ENCODE measurements at regions not wholly inside any gene's neighbourhood (a gene's known extent, or its start where the extent isn't known, plus 50 kb on each side); places are given as distances from the start of the nearest gene placed in this dataset.

DNA sequence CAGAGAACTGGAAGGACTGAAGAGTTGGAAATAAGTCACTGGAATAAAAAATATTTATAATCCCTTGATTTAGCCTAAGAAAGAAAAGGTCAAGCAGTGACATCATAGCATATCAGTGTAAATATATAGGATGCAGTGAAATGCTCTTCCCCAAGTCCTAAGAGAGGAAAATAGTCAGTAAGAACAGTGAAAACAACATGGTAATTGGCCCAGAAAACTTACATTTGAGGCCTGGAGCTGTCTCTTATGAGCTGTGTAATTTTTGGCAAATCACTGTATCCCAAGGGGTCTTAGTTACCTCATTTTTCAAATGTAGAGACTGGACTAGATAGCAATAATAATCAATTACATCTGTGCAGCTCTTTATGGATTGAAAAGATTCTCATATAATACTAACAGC, 255.7 kb upstream of the AR start:
- H3K27ac Mint-ChIP-seq = no peak overlapping the region
- no peaks in the 10 kb centered on the region for H3K4me1 Mint-ChIP-seq
- TF ChIP-seq, protein P1, sequence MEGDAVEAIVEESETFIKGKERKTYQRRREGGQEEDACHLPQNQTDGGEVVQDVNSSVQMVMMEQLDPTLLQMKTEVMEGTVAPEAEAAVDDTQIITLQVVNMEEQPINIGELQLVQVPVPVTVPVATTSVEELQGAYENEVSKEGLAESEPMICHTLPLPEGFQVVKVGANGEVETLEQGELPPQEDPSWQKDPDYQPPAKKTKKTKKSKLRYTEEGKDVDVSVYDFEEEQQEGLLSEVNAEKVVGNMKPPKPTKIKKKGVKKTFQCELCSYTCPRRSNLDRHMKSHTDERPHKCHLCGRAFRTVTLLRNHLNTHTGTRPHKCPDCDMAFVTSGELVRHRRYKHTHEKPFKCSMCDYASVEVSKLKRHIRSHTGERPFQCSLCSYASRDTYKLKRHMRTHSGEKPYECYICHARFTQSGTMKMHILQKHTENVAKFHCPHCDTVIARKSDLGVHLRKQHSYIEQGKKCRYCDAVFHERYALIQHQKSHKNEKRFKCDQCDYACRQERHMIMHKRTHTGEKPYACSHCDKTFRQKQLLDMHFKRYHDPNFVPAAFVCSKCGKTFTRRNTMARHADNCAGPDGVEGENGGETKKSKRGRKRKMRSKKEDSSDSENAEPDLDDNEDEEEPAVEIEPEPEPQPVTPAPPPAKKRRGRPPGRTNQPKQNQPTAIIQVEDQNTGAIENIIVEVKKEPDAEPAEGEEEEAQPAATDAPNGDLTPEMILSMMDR (IDR thresholded peaks at IDR 0.05; ENCODE audit: unreplicated experiment) = no peak
- no peaks in the 10 kb centered on the region for H3K27me3 Mint-ChIP-seq (ENCODE audit: low read depth)
- DNase-seq (ENCODE audit: low spot score in 2 of 2, unreplicated experiment in 2 of 2) = no peak
- H3K36me3 Mint-ChIP-seq = no peaks in the 10 kb centered on the region
- peaks cover 16% of the 10 kb centered on the region for H3K9me3 Mint-ChIP-seq
- no peak overlapping the region for H3K4me3 Mint-ChIP-seq

DNA sequence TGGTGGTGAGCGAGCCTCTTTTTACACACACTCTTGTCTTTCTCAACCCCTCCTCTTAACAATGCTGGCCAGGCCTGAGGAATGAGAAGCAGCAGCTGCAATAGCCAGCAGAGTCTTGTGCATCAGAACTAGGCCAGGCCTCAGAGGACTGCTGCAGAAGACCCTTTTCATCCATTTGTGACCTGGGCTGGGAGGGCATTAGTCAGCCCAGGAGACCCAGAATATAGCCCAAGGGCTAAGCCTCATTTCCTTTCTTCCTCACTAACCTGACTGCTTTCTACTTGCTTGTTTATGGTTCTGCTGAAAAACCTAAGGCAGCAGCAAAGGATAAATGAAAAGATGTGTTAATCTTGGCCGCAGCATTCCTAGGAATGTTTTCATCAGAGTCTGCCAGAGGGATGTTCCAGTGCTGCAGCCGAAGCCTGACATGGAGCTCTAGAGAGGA, 254.7 kb upstream of the AR start:
- peaks cover 9% of the 10 kb centered on the region for H3K9me3 Mint-ChIP-seq
- no peaks in the 10 kb centered on the region for H3K4me1 Mint-ChIP-seq
- H3K27me3 Mint-ChIP-seq (ENCODE audit: low read depth) = no peaks in the 10 kb centered on the region
- no peak overlapping the region for H3K4me3 Mint-ChIP-seq
- H3K27ac Mint-ChIP-seq = no peak overlapping the region
- TF ChIP-seq, protein P1 (IDR thresholded peaks at IDR 0.05; ENCODE audit: unreplicated experiment) = no peak
- no peak for DNase-seq (ENCODE audit: low spot score in 2 of 2, unreplicated experiment in 2 of 2)
- H3K36me3 Mint-ChIP-seq = no peaks in the 10 kb centered on the region

DNA sequence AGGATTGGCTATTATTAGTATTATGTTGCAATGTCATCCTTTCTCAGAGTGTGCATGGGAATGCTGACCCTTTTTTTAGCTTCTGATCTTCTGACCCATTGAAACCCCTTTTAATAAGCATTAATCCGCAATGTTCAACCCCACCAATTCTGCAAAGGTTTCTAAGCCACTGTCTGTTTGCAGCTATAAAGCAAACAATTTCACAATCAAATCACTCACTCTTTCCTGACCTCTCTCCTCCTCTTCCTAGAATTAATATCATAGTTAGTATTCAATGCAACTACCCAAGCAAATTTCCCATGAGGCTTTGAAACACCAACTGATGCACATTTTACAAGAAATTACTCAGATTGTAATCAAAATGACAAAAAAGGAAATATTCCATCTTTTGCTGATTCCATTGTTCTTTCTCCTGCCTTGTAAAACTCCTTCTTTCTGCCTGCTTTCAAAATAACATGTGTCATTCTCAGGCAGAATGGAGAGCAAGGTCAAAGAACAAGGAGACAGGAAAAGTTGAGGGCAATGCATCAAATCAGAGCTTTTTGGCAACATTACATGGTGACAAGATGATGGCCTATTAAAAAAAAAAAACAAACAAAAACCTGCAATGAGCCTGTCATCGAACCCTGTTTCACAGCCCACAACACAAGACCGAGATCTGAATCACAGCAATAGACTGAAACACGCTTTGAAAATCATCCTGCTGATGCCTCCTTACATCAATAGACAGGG, 253.2 kb upstream of the AR start:
- Mint-ChIP-seq H3K9me3 (peaks cover 11% of the 10 kb centered on the region), H3K4me1 (no peaks in the 10 kb centered on the region), H3K36me3 (no peaks in the 10 kb centered on the region), H3K4me3 (no peak overlapping the region), H3K27me3 (ENCODE audit: low read depth) (no peaks in the 10 kb centered on the region), H3K27ac (no peak overlapping the region)
- DNase-seq (ENCODE audit: low spot score in 2 of 2, unreplicated experiment in 2 of 2) = no peak
- TF ChIP-seq, protein P1 (IDR thresholded peaks at IDR 0.05; ENCODE audit: unreplicated experiment) = no peak

DNA sequence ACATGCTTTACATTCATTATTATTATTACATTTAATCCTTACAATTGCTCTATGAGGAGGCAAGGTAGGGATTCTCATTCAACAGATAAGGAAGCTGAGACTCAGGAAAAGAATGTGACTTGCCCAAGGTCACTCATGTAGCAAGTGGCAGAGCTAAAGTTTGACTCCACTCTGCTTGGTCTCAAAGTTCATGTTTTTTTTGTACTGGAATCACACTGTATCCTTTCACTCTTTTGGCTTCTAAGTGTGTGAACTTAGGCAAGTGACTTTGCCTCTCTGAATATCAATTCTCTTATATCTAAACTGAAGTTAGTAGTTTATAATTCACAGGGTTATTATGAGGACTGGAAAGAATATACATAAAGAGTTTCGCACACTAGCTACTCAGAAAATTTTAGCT, 247.9 kb upstream of the AR start:
- TF ChIP-seq, protein P1 (IDR thresholded peaks at IDR 0.05; ENCODE audit: unreplicated experiment) = no peak
- Mint-ChIP-seq H3K27me3 (ENCODE audit: low read depth) (no peaks in the 10 kb centered on the region), H3K36me3 (no peaks in the 10 kb centered on the region), H3K4me1 (no peaks in the 10 kb centered on the region), H3K27ac (no peak overlapping the region), H3K9me3 (peaks cover 24% of the 10 kb centered on the region), H3K4me3 (no peak overlapping the region)
- DNase-seq (ENCODE audit: low spot score in 2 of 2, unreplicated experiment in 2 of 2) = no peak

DNA sequence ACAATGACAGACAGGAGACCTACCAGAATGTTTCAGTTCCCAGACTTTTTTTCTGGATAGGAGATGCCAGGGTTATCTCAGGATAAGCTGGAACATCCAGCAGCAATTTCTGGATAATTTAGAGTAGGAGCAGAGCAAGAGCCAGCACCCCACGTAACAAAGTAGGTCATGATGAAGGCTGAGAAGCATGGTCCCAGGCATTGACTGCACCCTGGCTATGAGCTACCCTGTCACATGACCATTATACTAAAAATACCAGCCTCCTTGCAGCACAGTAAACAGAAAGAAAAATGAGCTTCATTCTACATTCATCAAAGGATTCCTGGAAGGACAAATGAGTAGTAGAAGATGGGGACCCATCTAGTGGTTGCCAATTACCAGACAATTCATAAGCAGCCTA, 247.4 kb upstream of the AR start:
- peaks cover 26% of the 10 kb centered on the region for H3K9me3 Mint-ChIP-seq
- no peak for DNase-seq (ENCODE audit: low spot score in 2 of 2, unreplicated experiment in 2 of 2)
- H3K4me1 Mint-ChIP-seq = no peaks in the 10 kb centered on the region
- no peaks in the 10 kb centered on the region for H3K27me3 Mint-ChIP-seq (ENCODE audit: low read depth)
- TF ChIP-seq, protein P1 (IDR thresholded peaks at IDR 0.05; ENCODE audit: unreplicated experiment) = no peak
- H3K36me3 Mint-ChIP-seq = no peaks in the 10 kb centered on the region
- no peak overlapping the region for H3K27ac Mint-ChIP-seq
- H3K4me3 Mint-ChIP-seq = no peak overlapping the region

Measured in mesothelial cell of epicardium (in vitro differentiated cells).